Activated T-cell treated with anti-CD3 and anti-CD28 coated beads for 24 hours (primary cell): ENCODE measurements at regions not wholly inside any gene's neighbourhood (a gene's known extent, or its start where the extent isn't known, plus 50 kb on each side); places are given as distances from the start of the nearest gene placed in this dataset.

Experiments
- DNase-seq: peaks from one replicate; pipeline ENCODE4 v3.0.0-alpha.2; 2020; ENCODE audit warnings: low read depth

DNA sequence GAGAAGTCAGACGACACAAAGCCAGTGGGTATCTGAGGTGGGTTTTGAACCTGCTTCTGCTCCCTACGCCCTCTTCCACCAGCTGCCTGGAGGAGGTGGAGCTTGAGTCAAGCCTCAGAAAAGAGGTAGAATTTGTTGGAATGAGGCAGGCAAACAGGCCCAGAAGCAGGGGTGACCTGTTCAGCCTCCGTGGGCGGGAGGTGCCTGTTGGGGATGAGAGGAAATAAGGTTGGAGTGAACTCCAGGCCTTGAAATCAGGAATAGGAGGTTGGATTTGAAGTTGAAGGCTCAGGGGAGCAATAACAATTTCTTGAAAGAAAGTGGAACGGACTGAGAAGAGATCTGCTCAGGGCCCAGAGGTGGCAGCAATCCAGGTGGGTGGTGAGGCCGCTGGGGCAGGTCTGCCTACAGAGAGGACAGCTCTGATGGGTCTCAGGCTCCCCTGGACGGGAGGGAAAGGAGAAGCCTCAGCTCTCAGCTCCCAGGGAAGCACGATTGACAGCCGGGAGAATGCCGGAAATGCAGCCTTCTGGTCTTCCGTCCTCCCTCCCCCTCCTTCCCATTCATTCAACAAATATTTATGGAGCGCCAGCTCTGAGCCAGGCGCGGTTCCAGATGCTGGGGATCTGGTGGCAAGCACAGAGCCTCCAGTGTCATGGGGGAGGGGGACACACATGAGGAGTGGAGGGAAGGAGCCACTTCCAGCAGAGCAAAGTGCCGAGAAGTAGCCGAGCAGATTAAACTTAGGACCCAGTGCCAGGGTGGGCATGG lies 61.9 kb upstream of the CIBAR2 start:
- no peak for DNase-seq

DNA sequence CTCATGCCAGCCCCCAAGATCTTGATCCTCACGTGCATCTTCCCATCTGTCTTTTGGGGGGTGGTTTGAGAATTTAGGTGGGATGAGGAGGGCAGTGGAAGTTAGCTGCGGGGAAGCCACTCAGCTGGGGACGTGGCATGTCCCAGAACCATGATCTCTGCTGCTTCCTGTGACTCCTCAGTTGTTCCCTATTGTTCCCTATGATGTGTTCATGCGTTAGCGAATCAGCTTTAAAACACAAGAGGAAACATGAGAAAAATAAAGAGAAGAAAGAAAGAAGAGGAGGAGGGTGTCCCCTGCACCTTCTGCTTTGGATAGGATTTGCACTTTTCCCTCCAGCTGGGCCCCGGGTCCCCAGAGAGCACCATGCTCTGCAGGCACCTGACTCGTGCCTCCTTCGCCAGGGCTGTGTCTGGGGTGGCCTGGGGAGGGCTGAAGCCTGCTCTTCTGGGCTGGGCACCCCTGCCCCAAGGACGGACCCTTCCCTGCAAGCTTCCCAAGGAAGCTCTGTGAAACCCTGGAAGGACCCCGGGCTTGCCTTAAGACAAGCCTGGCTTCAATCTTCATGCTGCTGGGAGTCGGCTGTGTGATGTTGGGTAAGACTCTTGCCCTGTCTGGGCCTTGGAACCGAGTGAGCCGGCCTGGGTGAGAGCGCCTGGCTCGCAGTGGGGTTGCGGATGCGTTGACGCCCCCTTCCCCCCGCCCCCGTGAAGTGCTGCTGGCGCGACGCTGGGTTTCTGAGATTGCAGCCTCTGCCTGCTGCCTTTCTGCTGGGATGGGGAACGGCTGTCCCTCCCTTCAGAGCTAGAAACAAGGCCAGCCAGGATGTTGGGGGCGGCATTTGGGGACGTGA lies 62.8 kb upstream of the CIBAR2 start:
- DNase-seq: no peak

DNA sequence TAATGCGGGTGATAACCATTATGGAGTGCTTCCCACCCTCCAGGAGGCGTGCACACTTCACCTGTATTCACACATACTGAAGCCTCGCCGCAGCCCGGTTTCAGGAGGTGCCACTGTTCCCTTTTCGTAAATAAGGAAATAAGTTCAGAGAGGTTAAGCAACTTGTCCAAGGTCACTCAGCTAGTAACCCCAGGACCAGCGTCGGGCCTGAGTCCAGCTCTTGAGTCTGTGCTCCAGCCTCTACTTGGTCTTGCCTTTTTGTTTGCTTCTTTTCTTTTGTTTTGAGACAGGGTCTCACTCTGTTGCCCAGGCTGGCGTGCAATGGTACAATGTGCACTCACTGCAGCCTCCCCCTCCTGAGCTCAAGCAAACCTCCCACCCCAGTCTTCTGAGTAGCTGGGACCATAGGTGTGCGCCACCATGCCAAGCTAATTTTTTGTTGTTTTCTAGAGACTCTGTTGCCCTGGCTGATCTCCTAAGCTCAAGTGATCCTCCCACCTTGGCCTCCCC lies 63.5 kb upstream of the CIBAR2 start:
- DNase-seq: no peak

GRCh38 chr16:85176541-85177447 lies 64.5 kb upstream of the CIBAR2 start:
- DNase-seq: no peak

- no peak for DNase-seq
Observed at GRCh38 chr16:85177448-85177846, 65.2 kb upstream of the CIBAR2 start.

DNA sequence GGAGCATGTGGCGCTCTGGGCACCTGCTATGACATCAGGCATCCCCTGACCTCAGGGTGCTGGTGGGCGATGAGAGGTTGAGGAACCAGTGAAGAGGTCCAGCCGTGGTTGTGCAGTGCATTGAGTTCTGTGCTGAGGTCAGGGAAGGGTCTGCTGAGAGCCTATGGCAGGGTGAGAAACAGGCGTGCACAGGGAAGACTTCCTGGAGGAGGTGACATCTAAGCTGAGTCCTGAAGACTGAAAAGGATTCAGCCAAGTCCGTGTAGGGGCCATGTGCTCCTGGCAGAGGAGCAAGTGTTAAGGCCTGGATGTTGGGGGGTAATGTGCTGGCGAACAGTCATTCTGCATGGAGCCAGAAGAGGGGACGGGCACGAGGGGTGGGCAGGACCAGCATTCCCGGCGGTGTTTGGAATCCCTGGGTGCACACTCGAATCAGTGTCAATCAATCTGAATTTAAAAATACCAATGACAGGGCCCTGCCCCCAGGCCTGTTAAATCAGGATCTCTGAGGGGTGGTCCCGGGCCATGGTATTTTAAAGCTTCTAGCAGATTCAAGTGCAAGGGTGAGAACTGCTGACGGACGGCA lies 65.8 kb upstream of the CIBAR2 start:
- no peak for DNase-seq

DNA sequence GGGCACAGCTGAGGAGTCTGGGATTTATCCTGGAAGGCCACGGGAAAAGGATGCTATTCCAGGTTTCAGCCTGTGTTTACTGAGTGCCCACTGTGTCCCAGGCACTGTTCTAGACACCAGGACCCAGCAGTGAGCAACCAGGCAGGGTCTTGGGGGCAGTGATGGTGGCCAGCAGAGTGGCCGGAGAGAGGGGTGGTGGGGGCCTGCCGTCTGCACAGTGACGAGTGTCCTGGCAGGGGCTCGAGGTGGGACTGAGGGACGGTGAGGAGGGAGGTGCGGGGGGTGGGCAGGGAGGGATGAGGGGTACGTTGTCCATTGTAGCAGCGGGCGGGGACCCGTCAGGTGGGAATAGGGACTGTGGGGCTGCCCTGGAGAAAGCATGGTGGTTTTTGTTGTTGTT lies 66.3 kb upstream of the CIBAR2 start:
- DNase-seq: no peak

- no peak for DNase-seq
Observed at GRCh38 chr16:85179344-85180046, 67.2 kb upstream of the CIBAR2 start.

DNA sequence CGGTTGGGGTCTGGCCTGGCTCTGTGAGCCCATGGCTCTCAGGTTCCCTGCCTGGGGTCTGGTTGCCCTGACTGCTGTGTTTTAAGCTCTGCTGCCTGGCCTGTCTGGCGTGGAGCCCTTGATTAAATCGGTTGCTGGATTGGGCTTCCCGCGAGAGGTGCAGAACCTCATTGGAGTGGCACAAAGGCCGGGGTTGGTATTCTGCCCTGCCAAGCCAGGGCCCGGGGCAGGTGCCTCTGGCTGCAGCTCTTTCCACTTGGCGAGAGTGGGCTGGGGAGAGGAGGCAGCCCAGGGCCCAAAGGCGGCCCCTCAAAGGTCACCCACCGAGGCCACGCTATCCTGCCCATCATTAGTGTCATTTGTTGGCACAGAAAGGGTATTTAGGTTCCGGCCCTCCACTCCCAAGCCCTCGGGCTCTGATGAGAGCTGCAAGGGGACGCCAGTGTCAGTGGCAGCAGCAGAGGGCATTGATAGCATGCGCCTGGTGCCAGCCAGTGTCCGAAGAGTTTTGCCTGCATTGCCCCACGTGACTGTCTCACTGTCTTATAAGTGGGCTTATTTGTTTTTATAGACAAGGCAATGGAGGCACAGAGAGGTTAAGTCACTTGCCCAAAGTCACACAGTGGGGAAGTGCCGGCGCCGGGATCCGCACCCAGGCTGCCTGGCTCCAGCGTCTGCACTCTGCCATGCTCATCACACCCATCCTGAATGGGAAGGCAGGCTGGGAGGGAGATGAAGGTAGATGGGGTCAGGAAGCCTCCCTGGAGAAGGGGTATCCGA lies 68.0 kb upstream of the CIBAR2 start:
- DNase-seq: no peak

GRCh38 chr16:85180827-85181738 lies 68.8 kb upstream of the CIBAR2 start:
- no peak for DNase-seq

DNA sequence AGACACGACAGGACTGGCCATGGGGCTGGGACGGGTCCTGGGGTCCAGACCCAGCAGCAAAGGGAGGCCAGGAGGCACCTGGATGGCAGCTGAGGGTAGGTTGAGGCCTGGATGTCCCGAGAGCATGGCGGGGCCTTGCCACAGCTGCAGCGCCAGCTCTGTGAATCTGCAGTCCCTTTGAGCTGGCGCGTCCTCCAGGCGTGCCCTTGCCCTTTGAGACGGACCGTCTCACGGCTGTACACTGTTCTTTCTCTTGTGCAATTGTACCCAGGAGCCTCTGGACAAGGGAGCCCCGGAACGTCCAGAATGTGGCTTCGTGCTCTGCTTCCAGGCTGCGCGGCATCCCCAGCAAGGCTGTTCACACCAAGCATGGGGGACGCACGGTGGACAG lies 69.5 kb upstream of the CIBAR2 start:
- no peak for DNase-seq

- DNase-seq: no peak
Observed at GRCh38 chr16:85182286-85182685, 70.0 kb upstream of the CIBAR2 start.

- no peak for DNase-seq
Observed at GRCh38 chr16:85182774-85183173, 70.5 kb upstream of the CIBAR2 start.

GRCh38 chr16:85183564-85183963 lies 71.3 kb upstream of the CIBAR2 start:
- no peak for DNase-seq

DNA sequence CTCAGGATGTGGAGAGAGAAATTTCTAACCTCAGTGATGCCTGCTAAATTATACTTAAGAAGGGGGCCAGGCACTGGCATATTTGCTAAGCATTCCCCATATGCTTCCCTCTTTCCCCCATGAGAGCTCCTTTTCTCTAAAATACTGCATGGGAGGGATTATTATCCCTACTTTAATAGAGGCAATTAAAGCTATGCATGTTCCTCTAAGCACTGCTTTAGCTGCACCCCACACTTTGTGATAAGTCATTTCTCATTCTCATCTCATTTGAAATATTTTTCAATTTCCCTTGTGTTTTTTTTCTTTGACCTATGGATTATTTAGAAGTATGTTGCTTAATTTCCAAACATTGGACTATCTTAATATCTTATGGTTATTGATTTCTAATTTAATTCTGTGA lies 72.1 kb upstream of the CIBAR2 start:
- DNase-seq: no peak

GRCh38 chr16:85185303-85186100 lies 73.2 kb upstream of the CIBAR2 start:
- no peak for DNase-seq

DNA sequence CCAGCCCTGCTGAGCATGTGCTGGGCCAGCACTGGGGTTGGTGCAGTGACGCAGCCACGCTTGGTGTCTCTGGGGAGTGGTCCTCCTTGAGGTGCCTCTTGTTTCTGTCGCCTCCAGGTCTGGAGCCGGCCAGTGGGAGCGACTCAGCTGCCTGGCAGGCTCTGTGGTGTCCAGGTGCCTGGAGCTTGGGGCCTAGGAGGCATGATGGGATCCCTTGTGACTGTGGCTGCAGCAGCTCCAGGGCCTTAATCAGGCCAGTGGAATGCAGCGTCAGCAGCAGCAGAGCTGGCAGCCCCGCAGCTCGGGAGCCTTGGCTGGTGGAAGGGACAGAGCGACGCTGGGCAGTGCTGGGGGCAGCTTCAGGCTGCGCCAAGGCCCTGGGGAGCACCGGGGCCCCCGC lies 74.7 kb upstream of the CIBAR2 start:
- DNase-seq: no peak

GRCh38 chr16:85187447-85187846 lies 75.2 kb upstream of the CIBAR2 start:
- no peak for DNase-seq
